HEK293 (cell line): ENCODE measurements at regions not wholly inside any gene's neighbourhood (a gene's known extent, or its start where the extent isn't known, plus 50 kb on each side); places are given as distances from the start of the nearest gene placed in this dataset.

Source experiments
- CTCF ChIA-PET: fragments of 350-600 bp; formaldehyde crosslinking; extraction: SDS; loops from one replicate; lab custom pipeline; 2021; ENCODE audit warnings: antibody characterized with exemption; lab: Yijun Ruan, JAX
- POLR2A ChIA-PET: fragments of 300-600 bp; formaldehyde crosslinking; extraction: SDS; loops from one replicate; lab custom pipeline; 2020; ENCODE audit warnings: antibody characterized with exemption, inconsistent platforms; lab: Yijun Ruan, JAX
- H3K27ac ChIP-seq: fragments of 200-500 bp; sonication (Bioruptor generic); 2 replicates; pipeline ENCODE4 v1.5.1; 2014; ENCODE audit warnings: low read depth, low read length, control low read depth, inconsistent platforms; ENCODE audit errors: extremely low read depth
- H3K36me3 ChIP-seq, 2 experiments: fragments of 200-500 bp in 1 of 2; sonication (Bioruptor generic) in 1 of 2; 1 replicate in 1 of 2; 2 replicates in 1 of 2; pipeline ENCODE4 v1.5.1; 2014 to 2017; ENCODE audit warnings: inconsistent platforms in 2 of 2, low read length in 2 of 2; ENCODE audit not compliant: control insufficient read depth in 2 of 2, insufficient read depth in 1 of 2
- H3K4me1 ChIP-seq: fragments of 200-500 bp; sonication (Bioruptor generic); 2 replicates; pipeline ENCODE4 v1.5.1; 2014; ENCODE audit warnings: mild to moderate bottlenecking, low read length, inconsistent platforms; ENCODE audit not compliant: control insufficient read depth, insufficient read depth
- H3K4me3 ChIP-seq: 2 replicates; pipeline ENCODE4 v1.5.1; 2011; ENCODE audit warnings: low read depth, mild to moderate bottlenecking, control low read depth, low read length, moderate library complexity
- H3K9me3 ChIP-seq: fragments of 200-500 bp; sonication (Bioruptor generic); 2 replicates; pipeline ENCODE4 v1.5.1; 2014; ENCODE audit warnings: low read depth, low read length, inconsistent platforms; ENCODE audit not compliant: control insufficient read depth, insufficient read depth
- FEZF1 ChIP-seq: fragments of 450-650 bp; formaldehyde crosslinking; IDR thresholded peaks from 2 replicates; pipeline ENCODE4 v1.5.1; 2016; ENCODE audit warnings: missing biosample characterization, missing genetic modification characterization
- GLIS1 ChIP-seq: fragments of 450-650 bp; formaldehyde crosslinking; IDR thresholded peaks from 2 replicates; pipeline ENCODE4 v1.5.1; 2016; ENCODE audit warnings: missing biosample characterization, missing genetic modification characterization
- KLF8 ChIP-seq: fragments of 450-650 bp; formaldehyde crosslinking; IDR thresholded peaks from 2 replicates; pipeline ENCODE4 v1.5.1; 2016; ENCODE audit warnings: missing biosample characterization, missing genetic modification characterization
- SETDB1 ChIP-seq: IDR thresholded peaks from one replicate; pipeline ENCODE4 v1.6.1; 2017; ENCODE audit warnings: mild to moderate bottlenecking, low read length, moderate library complexity, mixed read lengths; ENCODE audit not compliant: insufficient read length
- SP3 ChIP-seq: fragments of 450-650 bp; formaldehyde crosslinking; IDR thresholded peaks from 2 replicates; pipeline ENCODE4 v1.5.1; 2016; ENCODE audit warnings: missing biosample characterization, missing genetic modification characterization
- YY1 ChIP-seq: fragments of 450-650 bp; formaldehyde crosslinking; IDR thresholded peaks from 2 replicates; pipeline ENCODE4 v1.5.1; 2018; ENCODE audit warnings: missing biosample characterization, missing genetic modification characterization
- ZBTB8A ChIP-seq: fragments of 450-650 bp; formaldehyde crosslinking; IDR thresholded peaks from 2 replicates; pipeline ENCODE4 v1.5.1; 2016; ENCODE audit warnings: missing biosample characterization, missing genetic modification characterization
- ZEB2 ChIP-seq: fragments of 450-650 bp; formaldehyde crosslinking; IDR thresholded peaks from 2 replicates; pipeline ENCODE4 v1.5.1; 2016; ENCODE audit warnings: missing biosample characterization, missing genetic modification characterization
- ZFHX2 ChIP-seq: fragments of 450-650 bp; formaldehyde crosslinking; conservative IDR thresholded peaks from 2 replicates; pipeline ENCODE4 v1.5.1; 2016; ENCODE audit warnings: missing biosample characterization, missing genetic modification characterization
- ZFP3 ChIP-seq: fragments of 450-650 bp; formaldehyde crosslinking; IDR thresholded peaks from 2 replicates; pipeline ENCODE4 v1.5.1; 2016; ENCODE audit warnings: low read depth, missing biosample characterization, missing genetic modification characterization
- ZNF112 ChIP-seq: fragments of 450-650 bp; formaldehyde crosslinking; IDR thresholded peaks from 2 replicates; pipeline ENCODE4 v1.5.0; 2017; ENCODE audit warnings: missing biosample characterization, missing genetic modification characterization
- ZNF148 ChIP-seq: fragments of 450-650 bp; formaldehyde crosslinking; IDR thresholded peaks from 2 replicates; pipeline ENCODE4 v1.5.0; 2017; ENCODE audit warnings: missing biosample characterization, missing genetic modification characterization, borderline replicate concordance
- ZNF248 ChIP-seq: fragments of 450-650 bp; formaldehyde crosslinking; IDR thresholded peaks from 2 replicates; pipeline ENCODE4 v1.5.1; 2017; ENCODE audit warnings: missing biosample characterization, missing genetic modification characterization
- ZNF292 ChIP-seq: fragments of 450-650 bp; formaldehyde crosslinking; IDR thresholded peaks from 2 replicates; pipeline ENCODE4 v1.5.1; 2016; ENCODE audit warnings: low read depth, missing biosample characterization, missing genetic modification characterization, borderline replicate concordance
- ZNF311 ChIP-seq: fragments of 450-650 bp; formaldehyde crosslinking; IDR thresholded peaks from 2 replicates; pipeline ENCODE4 v1.5.1; 2017; ENCODE audit warnings: missing biosample characterization, missing genetic modification characterization, borderline replicate concordance
- ZNF391 ChIP-seq: fragments of 450-650 bp; formaldehyde crosslinking; IDR thresholded peaks from 2 replicates; pipeline ENCODE4 v1.5.1; 2016; ENCODE audit warnings: low read depth, missing biosample characterization, missing genetic modification characterization, borderline replicate concordance
- ZNF394 ChIP-seq: fragments of 450-650 bp; formaldehyde crosslinking; IDR thresholded peaks from 2 replicates; pipeline ENCODE4 v1.5.1; 2016; ENCODE audit warnings: missing biosample characterization, missing genetic modification characterization, mild to moderate bottlenecking, moderate library complexity, borderline replicate concordance
- ZNF433 ChIP-seq: fragments of 450-650 bp; formaldehyde crosslinking; IDR thresholded peaks from 2 replicates; pipeline ENCODE4 v1.5.1; 2016; ENCODE audit warnings: missing biosample characterization, missing genetic modification characterization, low read depth
- ZNF621 ChIP-seq: fragments of 450-650 bp; formaldehyde crosslinking; IDR thresholded peaks from 2 replicates; pipeline ENCODE4 v1.5.1; 2017; ENCODE audit warnings: missing biosample characterization, missing genetic modification characterization
- ZNF645 ChIP-seq: fragments of 450-650 bp; formaldehyde crosslinking; IDR thresholded peaks from 2 replicates; pipeline ENCODE4; 2016; ENCODE audit warnings: missing biosample characterization, missing genetic modification characterization
- ZNF776 ChIP-seq: fragments of 450-650 bp; formaldehyde crosslinking; IDR thresholded peaks from 2 replicates; pipeline ENCODE4 v1.5.0; 2017; ENCODE audit warnings: missing biosample characterization, missing genetic modification characterization, borderline replicate concordance
- ZNF830 ChIP-seq: fragments of 450-650 bp; IDR thresholded peaks from 2 replicates; pipeline ENCODE4 v1.5.0; 2018; ENCODE audit warnings: missing biosample characterization, missing genetic modification characterization, low read depth, mild to moderate bottlenecking, moderate library complexity

- no peak for TF ChIP-seq KLF8 (tag by site-specific recombination)
- TF ChIP-seq ZNF292 (tag by site-specific recombination) = no peak
- TF ChIP-seq ZNF391 = no peak
- no peak for TF ChIP-seq ZNF645 (tag by site-specific recombination)
- no peak for TF ChIP-seq ZFHX2
- no peak for TF ChIP-seq ZBTB8A (tag by site-specific recombination)
- no peak for TF ChIP-seq SETDB1
- no peak for TF ChIP-seq ZNF311
- TF ChIP-seq ZNF433 (tag by site-specific recombination) = no peak
- CTCF ChIA-PET = interaction anchor here (1.2 kb wide), 1 partner anchor 16 kb away, joined by 7 read pairs; no protein-coding TSS in a partner anchor
- POLR2A ChIA-PET = no interaction called here
- no peaks in the 10 kb centered on the region for H3K9me3 ChIP-seq
- no peak overlapping the region for H3K4me3 ChIP-seq
- H3K27ac ChIP-seq = no peak overlapping the region
- peaks cover 5% of the 10 kb centered on the region for H3K4me1 ChIP-seq
- no peaks in the 10 kb centered on the region for H3K36me3 ChIP-seq
These were observed 569.8 kb downstream of the TLE1 start for GRCh38 chr9:81119591-81119990.

GRCh38 chr9:81118416-81118815, 570.9 kb downstream of the TLE1 start:
- ChIA-PET POLR2A (no interaction called here), CTCF (interaction anchor here (0.5 kb wide), 1 partner anchor 37 kb away, joined by 3 read pairs; no protein-coding TSS in a partner anchor)
- Histone ChIP-seq H3K9me3 (no peaks in the 10 kb centered on the region), H3K4me1 (peaks cover 5% of the 10 kb centered on the region), H3K27ac (no peak overlapping the region), H3K4me3 (no peak overlapping the region), H3K36me3 (no peaks in the 10 kb centered on the region)
- TF ChIP-seq ZNF248 (tag by site-specific recombination) (no peak), ZFP3 (tag by site-specific recombination) (no peak), ZEB2 (no peak), ZNF311 (no peak), ZNF394 (no peak), ZNF776 (tag by site-specific recombination) (no peak)

GRCh38 chr9:81116340-81117137, 572.8 kb downstream of the TLE1 start:
- POLR2A ChIA-PET = no interaction called here
- CTCF ChIA-PET = interaction anchor here (0.6 to 1.0 kb wide), 4 partner anchors 12 to 324 kb away, joined by 3 to 4 read pairs (median 3); no protein-coding TSS in a partner anchor
- no peaks in the 10 kb centered on the region for H3K9me3 ChIP-seq
- no peaks in the 10 kb centered on the region for H3K36me3 ChIP-seq
- H3K4me3 ChIP-seq = no peak overlapping the region
- TF ChIP-seq GLIS1 (tag by site-specific recombination) (peak; percentile 51; the same call in 1 of the 2 replicates), FEZF1 (tag by site-specific recombination) (peak; percentile 97), ZNF621 (no peak)
- peak overlapping the region; percentile 17; the same call in 1 of the 2 replicates for H3K27ac ChIP-seq
- H3K4me1 ChIP-seq = peaks cover 5% of the 10 kb centered on the region

- Histone ChIP-seq H3K36me3 (no peaks in the 10 kb centered on the region), H3K4me3 (no peak overlapping the region), H3K9me3 (no peaks in the 10 kb centered on the region), H3K4me1 (peaks cover 5% of the 10 kb centered on the region), H3K27ac (no peak overlapping the region)
- ChIA-PET POLR2A (no interaction called here), CTCF (interaction anchor here (0.9 kb wide), 1 partner anchor 10 kb away, joined by 3 read pairs; no protein-coding TSS in a partner anchor)
- TF ChIP-seq YY1 = no peak
- no peak for TF ChIP-seq SP3 (tag by site-specific recombination)
- no peak for TF ChIP-seq ZNF148 (tag by site-specific recombination)
- no peak for TF ChIP-seq ZBTB8A (tag by site-specific recombination)
- no peak for TF ChIP-seq ZNF830
- TF ChIP-seq ZNF112 = no peak
These were observed 575.8 kb downstream of the TLE1 start for GRCh38 chr9:81113453-81114124.
